COLO668 (cell line): ENCODE measurements at regions not wholly inside any gene's neighbourhood (a gene's known extent, or its start where the extent isn't known, plus 50 kb on each side); places are given as distances from the start of the nearest gene placed in this dataset.

Source experiments
- DNase-seq: peaks from one replicate; lab custom pipeline; 2025; ENCODE audit not compliant: unreplicated experiment; lab: John Stamatoyannopoulos, UW

DNA sequence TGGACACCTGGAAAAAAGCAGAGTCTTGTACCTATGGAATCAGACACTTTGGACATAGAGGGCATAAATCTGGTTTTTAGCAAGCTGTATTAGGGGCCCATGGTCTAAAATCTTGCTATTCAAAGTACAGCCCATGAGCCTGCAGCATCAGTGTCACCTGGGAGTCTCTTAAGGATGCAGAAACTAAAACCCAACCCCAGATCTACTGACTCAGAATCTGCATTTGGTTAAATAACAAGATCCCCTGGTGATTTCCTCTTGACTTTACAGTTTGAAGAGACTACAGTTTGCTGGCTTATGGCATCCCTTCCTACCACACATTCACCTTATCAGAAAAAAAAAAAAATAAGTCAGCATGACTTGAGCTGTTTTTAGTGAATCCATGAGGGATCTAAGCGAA, 74.9 kb upstream of the NR2F2 start:
- no peak for DNase-seq

DNA sequence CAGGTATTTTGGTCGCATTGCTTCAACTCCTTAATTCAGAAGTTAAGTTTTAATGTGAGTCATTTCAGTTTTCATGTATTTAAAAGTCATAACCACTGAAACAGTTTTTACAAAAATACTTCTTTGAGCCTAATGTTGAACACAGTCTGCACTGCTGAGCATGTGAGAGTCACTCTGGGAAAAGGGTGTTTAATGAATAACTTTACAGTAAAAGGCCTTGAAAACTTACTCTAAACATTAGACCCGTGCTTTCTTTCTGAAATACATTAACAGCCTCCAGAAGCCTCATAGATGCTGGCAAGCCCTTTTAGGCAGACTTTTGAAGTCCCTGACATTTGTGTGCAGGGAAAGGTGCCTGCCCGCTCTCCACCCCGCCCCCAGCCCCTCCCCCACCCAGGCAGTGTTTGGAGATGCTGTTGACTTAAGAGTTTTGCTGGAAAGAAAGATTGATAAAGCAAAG, 68.9 kb upstream of the NR2F2 start:
- no peak for DNase-seq

DNA sequence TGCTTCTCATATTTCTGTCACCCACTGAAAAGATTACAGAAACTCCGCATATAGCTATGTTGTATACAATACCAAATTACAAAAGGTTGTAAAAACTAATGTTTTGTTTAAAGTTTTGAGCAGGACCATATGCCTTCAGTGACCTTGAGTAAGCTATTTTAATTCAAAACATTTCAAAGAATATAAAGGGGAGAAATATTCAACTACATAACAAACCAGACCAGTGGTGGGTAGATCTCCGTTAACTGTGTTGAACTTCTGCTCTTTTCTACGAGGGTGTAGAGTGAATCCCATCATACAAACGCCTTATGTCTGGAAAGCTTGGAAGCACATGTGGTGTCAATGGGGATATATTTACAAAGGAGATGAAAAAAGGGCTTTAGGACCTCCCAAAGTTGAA, 68.4 kb upstream of the NR2F2 start:
- DNase-seq: no peak

DNA sequence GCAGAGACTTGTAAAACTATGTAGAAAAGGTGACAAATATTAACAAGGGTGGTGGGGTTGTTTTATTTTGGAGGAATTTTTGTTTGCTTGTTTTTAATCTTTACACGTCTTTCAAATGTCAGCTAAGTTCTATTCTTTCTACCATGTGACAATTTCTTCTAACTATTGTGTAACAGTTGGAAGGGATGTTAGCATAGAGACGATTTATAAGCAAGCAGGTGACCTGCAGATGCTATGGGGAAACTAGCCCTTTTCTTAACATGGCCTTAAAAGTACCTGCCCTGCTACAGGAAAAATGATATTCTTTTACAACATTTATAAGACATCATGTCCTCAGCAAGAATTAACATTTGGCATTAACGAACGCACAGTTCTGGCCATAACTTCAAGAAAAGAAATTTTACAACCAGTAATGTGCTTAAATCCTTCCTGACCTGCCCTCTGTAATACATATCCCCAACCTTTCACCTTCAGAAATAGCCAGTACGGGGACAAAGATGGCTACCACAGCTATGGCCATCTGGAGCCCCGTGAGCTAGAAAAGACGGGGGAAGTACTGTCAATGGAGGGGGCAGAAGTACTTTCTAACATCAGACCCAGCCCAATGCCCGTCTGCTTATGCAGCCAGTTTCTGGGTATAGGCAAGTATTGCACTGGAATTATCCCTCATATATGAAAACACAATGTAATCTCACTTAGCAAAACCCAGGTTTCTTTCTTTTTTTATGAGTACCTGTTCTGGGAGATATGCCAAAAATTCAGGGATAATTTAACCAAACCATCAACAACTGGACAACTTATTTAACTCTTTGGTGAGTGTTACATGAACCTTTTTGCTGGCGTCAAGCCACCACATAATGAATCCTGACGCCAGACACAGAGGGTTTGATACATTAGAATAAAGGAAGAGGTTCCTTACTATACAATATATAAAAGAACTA, 67.7 kb upstream of the NR2F2 start:
- no peak for DNase-seq

DNA sequence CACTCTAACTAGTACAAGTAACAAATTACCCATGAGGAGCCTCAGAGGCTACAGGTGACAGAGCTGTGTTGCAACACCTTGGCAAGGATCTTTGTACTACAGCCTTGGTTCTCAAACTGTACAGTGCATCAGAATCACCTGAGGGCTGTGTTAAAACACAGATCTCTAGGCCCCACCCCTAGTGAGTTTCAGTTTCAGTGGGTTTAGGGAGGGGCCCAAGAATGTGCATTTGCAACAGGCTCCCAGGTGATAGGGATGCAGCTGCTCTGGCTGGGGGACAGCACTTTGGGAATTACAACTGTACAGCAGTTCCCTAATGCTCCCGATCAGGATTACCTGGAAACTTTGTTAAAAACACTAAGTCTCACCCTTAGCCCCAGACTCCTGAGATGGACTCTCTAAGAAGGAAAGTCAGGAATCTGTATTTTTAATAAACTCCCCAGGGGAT, 66.1 kb upstream of the NR2F2 start:
- DNase-seq: no peak

DNA sequence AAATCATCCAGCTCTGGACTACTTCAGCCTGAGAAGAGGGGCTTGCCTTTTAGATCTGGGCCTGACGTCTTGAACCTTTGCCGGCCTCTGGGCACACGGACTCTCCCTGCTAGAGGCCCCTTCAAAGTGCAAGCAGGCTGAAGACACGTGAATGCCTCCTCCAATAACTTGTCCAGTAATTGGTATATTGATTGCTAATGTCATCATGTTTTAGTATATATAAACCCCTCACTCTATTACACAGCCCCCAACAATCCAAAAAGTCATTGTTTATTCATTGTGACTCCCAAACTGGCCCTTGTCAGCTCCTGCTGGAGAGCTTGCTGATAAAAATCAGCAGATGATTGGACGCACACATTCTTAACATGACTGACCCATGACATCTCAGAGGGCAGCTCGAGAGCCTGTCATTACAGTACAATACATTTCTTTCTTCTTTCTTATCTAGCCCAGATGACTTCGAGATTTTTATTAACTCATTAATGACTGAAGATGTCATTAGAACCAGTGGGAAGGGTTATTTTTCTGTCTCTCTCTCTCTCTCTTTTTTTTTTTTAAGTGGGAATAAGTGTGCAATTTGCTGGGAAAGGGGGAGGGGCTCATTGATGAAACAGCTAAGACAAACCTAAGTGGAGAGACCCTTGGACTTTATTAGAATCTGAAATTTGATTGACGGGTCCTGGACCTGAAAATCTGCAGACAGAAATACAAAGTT, 65.5 kb upstream of the NR2F2 start:
- no peak for DNase-seq

DNA sequence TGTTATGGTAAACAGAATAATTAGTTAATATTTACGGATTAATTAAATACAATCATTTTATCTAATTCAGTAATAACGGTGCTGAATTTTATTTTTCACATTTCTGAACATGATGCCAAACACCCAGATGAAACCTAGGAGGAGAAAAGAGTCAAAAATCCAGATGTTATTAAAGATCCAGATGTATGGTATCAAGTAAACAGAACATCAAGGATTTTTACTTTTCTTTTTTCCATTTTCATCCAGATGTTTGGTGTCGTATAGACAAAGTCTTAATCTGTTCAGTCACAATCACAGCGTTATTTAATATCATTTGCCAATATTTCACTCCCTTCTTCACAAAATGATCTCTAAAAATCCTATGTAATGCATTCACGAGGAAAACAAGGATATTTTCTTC, 64.0 kb upstream of the NR2F2 start:
- no peak for DNase-seq

DNA sequence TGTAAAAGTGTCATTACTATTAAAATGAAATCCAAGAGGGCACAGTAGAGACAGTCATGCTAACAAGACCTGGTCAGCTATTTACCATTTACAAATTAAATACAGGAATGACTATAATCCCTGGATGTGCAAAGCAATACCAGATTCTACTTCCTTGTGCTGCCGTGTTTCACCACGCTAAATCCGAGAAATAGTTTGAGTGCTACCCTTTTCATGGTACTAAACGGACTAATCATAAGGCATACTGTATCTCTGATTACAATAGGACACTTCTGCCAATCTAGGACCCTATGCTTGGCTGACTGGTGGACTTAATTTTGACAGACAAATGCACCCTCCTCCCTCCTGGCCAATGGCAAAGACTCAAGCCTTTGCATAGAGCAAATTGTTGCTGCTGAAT, 63.0 kb upstream of the NR2F2 start:
- DNase-seq: no peak

DNA sequence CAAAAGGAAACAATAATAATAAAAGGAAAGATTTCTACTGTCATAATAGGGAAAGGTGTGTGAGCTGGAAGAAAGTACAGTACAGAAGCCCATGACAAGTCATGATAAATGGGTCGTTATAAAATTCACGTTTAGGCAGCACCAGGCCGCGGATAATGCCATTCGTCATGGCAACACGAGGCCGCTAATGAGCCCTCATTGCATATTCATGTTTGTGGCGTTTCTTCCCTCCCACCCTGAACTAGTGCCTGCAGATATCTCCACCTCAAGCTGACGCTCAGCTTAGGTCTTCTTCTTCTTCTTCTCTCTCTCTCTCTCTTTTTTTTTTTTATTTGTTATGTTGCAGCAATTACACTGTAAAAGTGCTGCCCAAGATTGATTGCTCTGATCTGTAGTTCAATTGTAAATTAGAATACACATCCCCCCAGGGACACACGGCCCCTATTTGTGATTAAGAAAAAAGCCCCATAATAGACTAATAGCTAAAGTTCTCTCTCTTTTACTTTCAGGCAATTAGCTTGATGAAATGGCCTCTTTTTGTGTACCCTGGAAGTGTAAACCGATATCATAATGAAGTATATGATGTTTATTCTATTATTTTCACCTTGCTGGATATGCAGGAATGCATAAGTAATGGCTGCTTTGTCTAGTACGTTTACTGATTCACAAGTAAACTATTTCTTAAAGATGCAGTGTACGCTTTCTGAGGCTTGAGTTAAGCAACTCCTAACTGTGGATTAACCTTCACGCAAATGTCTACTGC, 61.9 kb upstream of the NR2F2 start:
- DNase-seq: no peak

DNA sequence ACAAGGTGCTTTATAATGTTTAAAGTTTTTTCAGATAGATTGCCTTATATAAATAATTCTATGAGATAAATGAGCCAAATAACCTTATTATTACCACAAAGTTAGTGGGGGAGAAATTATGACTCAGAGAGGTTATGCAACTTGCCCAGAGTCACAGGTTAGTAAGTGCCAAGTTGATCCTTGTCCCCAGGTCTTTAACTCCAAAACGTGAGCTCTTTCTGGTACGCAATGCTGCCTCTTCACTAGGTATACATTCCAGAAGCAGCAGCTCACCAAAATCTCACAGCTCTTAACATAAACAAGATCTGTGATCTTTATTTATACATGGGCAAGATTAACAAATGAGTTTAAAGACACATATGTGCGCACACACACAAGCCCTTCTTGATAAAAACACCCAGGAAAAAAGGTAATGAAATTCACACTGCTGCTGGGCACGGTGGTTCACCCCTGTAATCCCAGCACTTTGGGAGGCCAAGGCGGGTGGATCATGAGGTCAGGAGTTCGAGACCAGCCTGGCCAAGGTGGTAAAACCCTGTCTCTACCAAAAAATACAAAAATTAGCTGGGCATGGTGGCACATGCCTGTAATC, 59.8 kb upstream of the NR2F2 start:
- DNase-seq: no peak

DNA sequence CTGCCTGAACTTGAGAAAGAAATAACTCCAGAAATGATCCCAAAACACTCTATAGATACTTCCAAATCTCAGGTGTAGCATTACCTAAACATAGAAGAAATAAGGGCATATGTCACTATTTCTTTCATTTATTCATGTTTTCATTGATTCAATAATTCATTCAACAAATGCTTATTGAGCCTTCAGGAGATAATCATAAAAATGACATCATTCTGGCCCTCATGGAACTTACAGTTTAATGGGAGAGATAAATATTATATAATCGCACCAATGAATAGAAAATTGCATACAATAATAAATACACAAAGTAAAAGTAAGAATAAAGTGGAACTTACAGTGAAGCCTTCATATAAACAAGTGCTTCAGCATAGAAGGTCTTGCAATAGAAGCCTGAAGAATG, 58.1 kb upstream of the NR2F2 start:
- no peak for DNase-seq

DNA sequence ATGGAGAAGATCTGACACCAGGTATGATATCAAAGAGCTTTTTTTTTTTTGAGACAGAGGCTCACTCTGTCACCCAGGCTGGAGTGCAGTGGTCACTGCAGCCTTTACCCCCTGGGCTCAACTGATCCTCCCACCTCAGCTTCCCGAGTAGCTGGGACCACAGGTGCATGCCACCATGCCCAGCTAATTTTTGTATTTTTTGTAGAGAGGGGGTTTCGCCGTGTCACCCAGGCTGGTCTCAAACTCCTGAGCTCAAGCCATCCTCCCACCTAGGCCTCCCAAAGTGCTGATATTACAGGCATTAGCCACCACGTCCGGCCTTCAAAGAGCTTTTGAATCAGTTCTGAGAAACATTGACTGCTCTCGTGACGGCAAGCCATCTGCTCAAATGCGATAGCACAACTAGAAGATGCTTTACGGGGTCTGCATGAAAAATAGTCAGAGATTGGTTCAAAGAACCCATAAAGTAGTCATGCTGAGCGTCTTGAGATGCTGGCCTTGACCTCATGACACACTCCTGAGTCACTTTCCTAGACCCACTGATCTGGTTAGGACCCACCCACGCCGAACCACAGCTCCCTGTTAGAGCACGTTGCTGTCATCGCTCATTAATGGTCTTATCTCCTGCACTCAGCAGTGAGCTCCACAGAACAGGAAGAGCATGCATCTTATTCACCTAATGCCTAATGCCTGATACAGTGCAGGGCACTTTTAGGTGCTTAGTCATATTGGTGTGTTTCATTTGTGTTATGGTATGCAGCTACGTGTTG, 57.0 kb upstream of the NR2F2 start:
- no peak for DNase-seq

DNA sequence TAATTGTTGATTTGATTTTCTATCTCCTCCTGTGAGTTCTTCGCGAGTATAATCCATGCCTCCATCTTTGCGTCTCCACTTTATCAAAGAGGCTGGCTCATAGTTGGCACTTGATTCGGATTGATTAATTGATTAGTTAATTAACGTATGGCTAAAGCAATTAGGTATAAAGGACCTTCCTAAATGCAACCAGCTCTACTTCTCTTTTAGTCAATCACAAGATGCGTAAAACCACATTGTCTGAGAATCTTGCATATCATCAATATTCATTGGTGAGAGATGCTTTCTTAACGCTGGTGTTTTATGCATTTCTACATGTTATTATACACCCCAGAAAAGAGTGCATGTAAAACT, 56.4 kb upstream of the NR2F2 start:
- no peak for DNase-seq

DNA sequence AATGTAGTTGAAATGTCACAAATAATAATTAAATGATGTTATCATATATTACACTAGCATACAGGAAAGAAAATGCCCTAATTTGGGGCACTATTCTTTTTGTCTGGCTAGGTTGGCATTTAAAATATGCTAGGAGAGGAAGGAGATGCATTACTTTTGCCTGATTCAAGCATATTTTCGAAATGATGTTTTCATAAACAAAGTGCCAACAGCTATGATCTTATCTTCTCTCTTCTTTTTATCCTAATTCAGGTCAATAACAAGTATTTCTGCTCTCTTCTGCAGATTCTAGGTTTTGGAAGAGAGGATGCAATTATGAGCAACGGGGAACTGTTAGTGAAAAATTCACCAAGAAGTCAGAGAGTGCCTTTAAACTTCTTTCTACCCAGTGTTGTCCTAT, 55.8 kb upstream of the NR2F2 start:
- DNase-seq: no peak

DNA sequence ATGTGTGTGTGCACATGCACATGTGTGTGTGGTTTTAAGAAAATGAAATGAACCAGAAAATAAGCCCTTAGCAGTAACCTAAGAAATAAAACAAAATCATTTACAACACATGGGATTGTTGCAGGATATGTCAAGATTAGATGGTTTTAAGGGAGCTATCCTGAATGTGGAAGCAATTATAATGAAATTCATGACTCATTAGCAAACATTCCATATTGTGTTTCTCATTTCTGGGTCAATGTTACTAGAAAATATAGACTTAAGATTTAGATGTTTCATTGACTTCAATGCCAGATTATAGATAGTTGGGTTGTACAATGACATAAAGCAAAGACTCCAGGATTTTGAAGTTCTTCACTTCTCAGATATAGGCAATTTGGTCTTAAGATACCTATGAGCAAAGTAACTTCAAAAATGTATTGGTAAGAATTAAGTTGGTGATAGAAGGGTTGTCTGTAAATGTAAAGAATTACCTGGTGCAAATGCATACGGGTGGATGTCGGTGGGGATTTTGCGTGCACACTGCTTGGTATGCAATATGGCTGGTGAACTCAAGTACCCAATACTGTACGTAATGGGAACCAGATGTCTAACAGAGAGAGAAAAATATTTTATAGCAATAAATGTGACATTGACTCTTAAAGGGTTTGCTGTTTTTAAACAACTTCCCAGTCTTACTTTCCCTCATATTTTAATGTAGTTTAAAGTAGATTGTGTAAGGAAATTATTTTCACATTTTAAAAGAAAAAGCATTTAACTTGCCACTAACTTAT, 53.9 kb upstream of the NR2F2 start:
- no peak for DNase-seq
